Duodenal mucosa (tissue), 2 donors: ENCODE measurements at regions not wholly inside any gene's neighbourhood (a gene's known extent, or its start where the extent isn't known, plus 50 kb on each side); places are given as distances from the start of the nearest gene placed in this dataset.

Experiments
- H3K27ac ChIP-seq: one replicate; pipeline ENCODE4 v1.7.0; 2013; ENCODE audit warnings: low read depth, low read length
- H3K27me3 ChIP-seq, 2 donors: one replicate each; pipeline ENCODE4 v1.7.0; 2013; ENCODE audit warnings: low read length in 2 of 2, control low read depth in 1 of 2; ENCODE audit not compliant: insufficient read depth in 2 of 2, control insufficient read depth in 1 of 2
- H3K36me3 ChIP-seq, 2 donors: one replicate each; pipeline ENCODE4 v1.7.0; 2013; ENCODE audit warnings: low read length in 2 of 2, control low read depth in 1 of 2; ENCODE audit not compliant: insufficient read depth in 2 of 2, control insufficient read depth in 1 of 2
- H3K4me1 ChIP-seq, 2 donors: one replicate each; pipeline ENCODE4 v1.7.0; 2013; ENCODE audit warnings: low read length in 2 of 2, control low read depth in 1 of 2; ENCODE audit not compliant: insufficient read depth in 2 of 2, control insufficient read depth in 1 of 2
- H3K4me3 ChIP-seq, 2 donors: one replicate each; pipeline ENCODE4 v1.7.0; 2013; ENCODE audit warnings: low read length in 2 of 2, low read depth in 1 of 2
- H3K9ac ChIP-seq, 2 donors: one replicate each; pipeline ENCODE4 v1.7.0; 2013; ENCODE audit warnings: low read length in 2 of 2, low read depth in 1 of 2
- H3K9me3 ChIP-seq, 2 donors: one replicate each; pipeline ENCODE4 v1.7.0; 2013; ENCODE audit warnings: low read length in 2 of 2, control low read depth in 1 of 2; ENCODE audit not compliant: control insufficient read depth in 1 of 2

GRCh38 chr11:80155412-80156017 lies 714.7 kb upstream of the TENM4 start:
- Histone ChIP-seq H3K36me3 (no peaks in the 10 kb centered on the region), H3K4me3 (no peak overlapping the region), H3K4me1 (no peaks in the 10 kb centered on the region), H3K27me3 (peaks cover 0 to 3% of the 10 kb centered on the region in 2 donors), H3K9me3 (no peaks in the 10 kb centered on the region), H3K27ac (no peak overlapping the region), H3K9ac (no peak overlapping the region)

GRCh38 chr11:80146232-80146631 lies 705.4 kb upstream of the TENM4 start:
- Histone ChIP-seq H3K4me1 (no peaks in the 10 kb centered on the region), H3K36me3 (no peaks in the 10 kb centered on the region), H3K9ac (no peak overlapping the region), H3K9me3 (no peaks in the 10 kb centered on the region), H3K27ac (no peak overlapping the region), H3K27me3 (no peaks in the 10 kb centered on the region), H3K4me3 (no peak overlapping the region)

GRCh38 chr11:80144897-80145594 lies 704.2 kb upstream of the TENM4 start:
- Histone ChIP-seq H3K4me3 (no peak overlapping the region), H3K36me3 (no peaks in the 10 kb centered on the region), H3K27ac (no peak overlapping the region), H3K27me3 (no peaks in the 10 kb centered on the region), H3K4me1 (no peaks in the 10 kb centered on the region), H3K9ac (no peak overlapping the region), H3K9me3 (no peaks in the 10 kb centered on the region)

GRCh38 chr11:80136991-80137390 lies 696.2 kb upstream of the TENM4 start:
- no peaks in the 10 kb centered on the region for H3K4me1 ChIP-seq

GRCh38 chr11:80129396-80129795 lies 688.6 kb upstream of the TENM4 start:
- Histone ChIP-seq H3K4me1 (no peaks in the 10 kb centered on the region), H3K27ac (no peak overlapping the region), H3K9me3 (no peaks in the 10 kb centered on the region), H3K27me3 (no peaks in the 10 kb centered on the region), H3K36me3 (no peaks in the 10 kb centered on the region), H3K9ac (no peak overlapping the region), H3K4me3 (no peak overlapping the region)

More at GRCh38 chr11:80136991-80137390, 696.2 kb upstream of the TENM4 start:
- Histone ChIP-seq H3K27me3 (no peaks in the 10 kb centered on the region), H3K36me3 (no peaks in the 10 kb centered on the region), H3K27ac (no peak overlapping the region), H3K9ac (no peak overlapping the region), H3K4me3 (no peak overlapping the region), H3K9me3 (no peaks in the 10 kb centered on the region)

GRCh38 chr11:80122211-80122610 lies 681.4 kb upstream of the TENM4 start:
- Histone ChIP-seq H3K9me3 (no peaks in the 10 kb centered on the region), H3K4me1 (no peaks in the 10 kb centered on the region), H3K27me3 (no peaks in the 10 kb centered on the region), H3K9ac (no peak overlapping the region), H3K4me3 (no peak overlapping the region), H3K36me3 (no peaks in the 10 kb centered on the region), H3K27ac (no peak overlapping the region)

GRCh38 chr11:80118073-80118472 lies 677.2 kb upstream of the TENM4 start:
- no peaks in the 10 kb centered on the region for H3K9me3 ChIP-seq
- no peaks in the 10 kb centered on the region for H3K36me3 ChIP-seq
- H3K27ac ChIP-seq, result no peak overlapping the region
- no peak overlapping the region for H3K4me3 ChIP-seq
- no peak overlapping the region for H3K9ac ChIP-seq
- no peaks in the 10 kb centered on the region for H3K27me3 ChIP-seq
- no peaks in the 10 kb centered on the region for H3K4me1 ChIP-seq

GRCh38 chr11:80116796-80117195 lies 676.0 kb upstream of the TENM4 start:
- Histone ChIP-seq H3K9me3 (no peaks in the 10 kb centered on the region), H3K4me1 (no peaks in the 10 kb centered on the region), H3K4me3 (no peak overlapping the region), H3K27ac (no peak overlapping the region), H3K36me3 (no peaks in the 10 kb centered on the region), H3K27me3 (no peaks in the 10 kb centered on the region), H3K9ac (no peak overlapping the region)

- no peaks in the 10 kb centered on the region for H3K4me1 ChIP-seq
- no peak overlapping the region for H3K4me3 ChIP-seq
- H3K36me3 ChIP-seq, result no peaks in the 10 kb centered on the region
- no peak overlapping the region for H3K27ac ChIP-seq
- no peak overlapping the region for H3K9ac ChIP-seq
- H3K27me3 ChIP-seq, result no peaks in the 10 kb centered on the region
- H3K9me3 ChIP-seq, result no peaks in the 10 kb centered on the region
Measured at GRCh38 chr11:80109652-80110051, 668.8 kb upstream of the TENM4 start.

GRCh38 chr11:80109031-80109430 lies 668.2 kb upstream of the TENM4 start:
- Histone ChIP-seq H3K4me3 (no peak overlapping the region), H3K9me3 (no peaks in the 10 kb centered on the region), H3K27ac (no peak overlapping the region), H3K36me3 (no peaks in the 10 kb centered on the region), H3K4me1 (no peaks in the 10 kb centered on the region), H3K9ac (no peak overlapping the region), H3K27me3 (no peaks in the 10 kb centered on the region)
